MM.1S (cell line): ENCODE measurements at regions not wholly inside any gene's neighbourhood (a gene's known extent, or its start where the extent isn't known, plus 50 kb on each side); places are given as distances from the start of the nearest gene placed in this dataset.

Source experiments
- DNase-seq: peaks from one replicate; pipeline ENCODE4 v3.0.0-alpha.2; 2015
- H2AFZ ChIP-seq: fragments of 300-600 bp; sonication (generic); 2 replicates; pipeline ENCODE4 v1.6.0; 2016; ENCODE audit warnings: antibody characterized with exemption, low read length
- H3F3A ChIP-seq: fragments of 300-600 bp; sonication (generic); 2 replicates; pipeline ENCODE4 v1.6.1; 2016; ENCODE audit warnings: mild to moderate bottlenecking, antibody characterized with exemption, low read length, moderate library complexity, mixed read lengths; ENCODE audit not compliant: insufficient read depth
- H3K27ac ChIP-seq: fragments of 300-600 bp; sonication (generic); 2 replicates; pipeline ENCODE4 v1.5.1; 2016; ENCODE audit warnings: mild to moderate bottlenecking, low read length
- H3K27me3 ChIP-seq: fragments of 300-600 bp; sonication (generic); replicated peaks from 2 replicates; pipeline ENCODE4 v1.6.0; 2016; ENCODE audit warnings: low read length; ENCODE audit not compliant: insufficient read depth
- H3K36me3 ChIP-seq: fragments of 300-600 bp; sonication (generic); replicated peaks from 2 replicates; pipeline ENCODE4 v1.6.1; 2016; ENCODE audit warnings: mild to moderate bottlenecking, low read length, mixed read lengths; ENCODE audit not compliant: insufficient read depth
- H3K4me1 ChIP-seq: fragments of 300-600 bp; sonication (generic); 2 replicates; pipeline ENCODE4 v1.6.1; 2016; ENCODE audit warnings: low read length, mixed read lengths
- H3K4me2 ChIP-seq: fragments of 300-600 bp; sonication (generic); 2 replicates; pipeline ENCODE4 v1.6.0; 2016; ENCODE audit warnings: low read depth, low read length
- H3K4me3 ChIP-seq: fragments of 300-600 bp; sonication (generic); 2 replicates; pipeline ENCODE4 v1.5.1; 2016; ENCODE audit warnings: low read length, mixed read lengths
- H3K79me2 ChIP-seq: fragments of 300-600 bp; sonication (generic); 2 replicates; pipeline ENCODE4 v1.6.1; 2016; ENCODE audit warnings: mixed run types, low read length, mixed read lengths
- H3K9ac ChIP-seq: fragments of 300-600 bp; sonication (generic); 2 replicates; pipeline ENCODE4 v1.6.1; 2016; ENCODE audit warnings: low read length, mixed read lengths
- H3K9me2 ChIP-seq: fragments of 300-600 bp; sonication (generic); replicated peaks from 2 replicates; pipeline ENCODE4 v1.6.1; 2016; ENCODE audit warnings: mild to moderate bottlenecking, low read length, mixed read lengths; ENCODE audit not compliant: insufficient read depth
- H3K9me3 ChIP-seq: fragments of 300-600 bp; sonication (generic); replicated peaks from 2 replicates; pipeline ENCODE4 v1.6.1; 2016; ENCODE audit warnings: mild to moderate bottlenecking, low read length, mixed read lengths; ENCODE audit not compliant: insufficient read depth
- H4K20me1 ChIP-seq: fragments of 300-600 bp; sonication (generic); 2 replicates; pipeline ENCODE4 v1.6.1; 2016; ENCODE audit warnings: mild to moderate bottlenecking, low read length, moderate library complexity, mixed read lengths; ENCODE audit not compliant: insufficient read depth
- EZH2 ChIP-seq: fragments of 300-600 bp; sonication (generic); optimal IDR thresholded peaks from 2 replicates; pipeline ENCODE3; 2017; ENCODE audit warnings: low read depth, mild to moderate bottlenecking, antibody characterized with exemption, low read length, mixed read lengths
- EZH2phosphoT487 ChIP-seq: fragments of 300-600 bp; sonication (generic); IDR thresholded peaks from 2 replicates; pipeline ENCODE4 v1.6.1; 2018; ENCODE audit warnings: antibody characterized with exemption, low read length
- TF ChIP-seq, protein P1 (sequence below): fragments of 300-600 bp; sonication (generic); IDR thresholded peaks from 2 replicates; pipeline ENCODE4 v1.5.1; 2016; ENCODE audit warnings: antibody characterized with exemption, low read length, mixed read lengths

DNA sequence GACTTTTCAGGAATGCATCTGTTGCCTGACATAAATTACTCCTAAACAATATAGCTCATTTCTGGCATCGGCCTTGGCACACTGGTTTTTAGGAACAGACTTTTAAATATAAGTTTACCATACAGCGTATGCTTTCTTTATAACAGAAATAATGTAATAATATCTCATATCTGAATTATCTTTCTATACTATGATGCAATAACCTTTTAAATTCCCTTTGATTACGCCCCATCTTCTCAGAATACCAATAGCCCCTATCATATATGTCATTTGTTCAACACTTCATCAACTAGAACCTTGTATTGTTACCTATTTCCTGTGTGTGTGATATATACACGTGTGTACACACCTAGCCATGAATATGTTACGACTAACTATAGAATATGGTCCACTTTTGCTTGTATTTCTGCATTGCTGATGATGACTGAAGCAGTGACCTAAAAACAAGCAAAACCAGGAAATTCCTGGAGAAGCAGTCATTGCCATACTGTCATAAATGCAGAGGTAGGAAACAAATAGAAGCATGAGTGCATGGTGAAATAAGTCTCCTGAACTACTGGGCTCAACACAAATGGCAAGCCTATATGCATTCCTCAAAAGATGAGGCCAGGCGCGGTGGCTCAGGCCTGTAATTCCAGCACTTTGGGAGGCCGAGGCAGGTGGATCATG, 618.4 kb upstream of the NRP1 start:
- H3K27me3 ChIP-seq = no peaks in the 10 kb centered on the region
- H3K4me1 ChIP-seq = no peaks in the 10 kb centered on the region
- H3K4me2 ChIP-seq = no peak overlapping the region
- no peak overlapping the region for H3K27ac ChIP-seq
- no peak overlapping the region for H3K4me3 ChIP-seq
- H3F3A ChIP-seq = no peaks in the 10 kb centered on the region
- no peaks in the 10 kb centered on the region for H3K36me3 ChIP-seq
- no peaks in the 10 kb centered on the region for H4K20me1 ChIP-seq
- H2AFZ ChIP-seq = no peak overlapping the region
- no peak for TF ChIP-seq EZH2phosphoT487
- TF ChIP-seq EZH2 = no peak
- TF ChIP-seq, protein P1, sequence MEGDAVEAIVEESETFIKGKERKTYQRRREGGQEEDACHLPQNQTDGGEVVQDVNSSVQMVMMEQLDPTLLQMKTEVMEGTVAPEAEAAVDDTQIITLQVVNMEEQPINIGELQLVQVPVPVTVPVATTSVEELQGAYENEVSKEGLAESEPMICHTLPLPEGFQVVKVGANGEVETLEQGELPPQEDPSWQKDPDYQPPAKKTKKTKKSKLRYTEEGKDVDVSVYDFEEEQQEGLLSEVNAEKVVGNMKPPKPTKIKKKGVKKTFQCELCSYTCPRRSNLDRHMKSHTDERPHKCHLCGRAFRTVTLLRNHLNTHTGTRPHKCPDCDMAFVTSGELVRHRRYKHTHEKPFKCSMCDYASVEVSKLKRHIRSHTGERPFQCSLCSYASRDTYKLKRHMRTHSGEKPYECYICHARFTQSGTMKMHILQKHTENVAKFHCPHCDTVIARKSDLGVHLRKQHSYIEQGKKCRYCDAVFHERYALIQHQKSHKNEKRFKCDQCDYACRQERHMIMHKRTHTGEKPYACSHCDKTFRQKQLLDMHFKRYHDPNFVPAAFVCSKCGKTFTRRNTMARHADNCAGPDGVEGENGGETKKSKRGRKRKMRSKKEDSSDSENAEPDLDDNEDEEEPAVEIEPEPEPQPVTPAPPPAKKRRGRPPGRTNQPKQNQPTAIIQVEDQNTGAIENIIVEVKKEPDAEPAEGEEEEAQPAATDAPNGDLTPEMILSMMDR = no peak
- no peak for DNase-seq
- H3K79me2 ChIP-seq = no peaks in the 10 kb centered on the region
- H3K9ac ChIP-seq = no peak overlapping the region
- H3K9me2 ChIP-seq = no peaks in the 10 kb centered on the region
- no peaks in the 10 kb centered on the region for H3K9me3 ChIP-seq

DNA sequence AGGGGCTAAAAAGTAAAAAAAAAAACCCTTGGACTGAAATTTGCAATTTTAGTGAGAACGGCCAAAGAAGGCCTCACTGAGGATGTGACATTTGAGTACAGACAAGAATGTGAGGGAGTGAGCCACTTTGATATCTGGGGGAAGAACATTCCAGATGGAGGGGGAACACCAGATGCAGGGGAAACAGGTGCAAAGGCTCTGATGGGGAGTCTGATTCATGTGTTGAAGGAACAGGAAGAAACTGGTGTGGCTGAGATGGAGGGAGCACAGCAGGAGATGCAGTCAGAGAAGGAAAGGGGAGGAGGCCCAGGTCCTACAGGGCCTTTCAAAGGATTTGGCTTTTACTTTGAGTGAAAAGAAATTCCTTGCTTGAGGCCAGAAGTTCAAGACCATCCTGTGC, 615.7 kb upstream of the NRP1 start:
- no peak overlapping the region for H3K9ac ChIP-seq
- TF ChIP-seq, protein P1 = no peak
- TF ChIP-seq EZH2 (no peak), EZH2phosphoT487 (no peak)
- DNase-seq = no peak

DNA sequence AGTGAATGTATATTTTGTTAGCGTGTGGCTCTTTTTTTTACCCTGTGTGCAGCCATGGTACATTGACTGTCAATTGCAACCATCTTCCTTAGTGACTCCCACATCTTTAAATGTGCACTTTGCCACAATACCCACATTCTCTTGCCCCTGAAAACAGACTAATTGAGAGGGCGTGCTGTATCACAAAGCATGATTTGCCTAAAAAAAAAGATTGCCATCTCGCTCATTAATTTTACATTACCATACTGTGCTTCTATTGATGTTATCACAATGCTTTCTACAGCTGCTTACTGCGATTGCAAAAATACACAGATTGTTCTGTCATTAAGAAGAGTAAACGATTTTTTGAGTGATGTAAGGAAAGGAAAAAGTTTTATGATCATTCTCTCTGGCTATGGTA, 613.1 kb upstream of the NRP1 start:
- H3K4me3 ChIP-seq = no peak overlapping the region

More for the DNA sequence above, 615.7 kb upstream of the NRP1 start:
- Histone ChIP-seq H3K9me2 (no peaks in the 10 kb centered on the region), H3K4me2 (no peak overlapping the region), H3K4me3 (no peak overlapping the region), H3F3A (no peaks in the 10 kb centered on the region), H3K36me3 (no peaks in the 10 kb centered on the region), H3K27me3 (no peaks in the 10 kb centered on the region), H3K4me1 (no peaks in the 10 kb centered on the region), H3K9me3 (no peaks in the 10 kb centered on the region), H3K27ac (no peak overlapping the region), H3K79me2 (no peaks in the 10 kb centered on the region), H2AFZ (no peak overlapping the region), H4K20me1 (no peaks in the 10 kb centered on the region)

More for the DNA sequence above, 613.1 kb upstream of the NRP1 start:
- no peak overlapping the region for H3K9ac ChIP-seq
- no peak overlapping the region for H3K4me2 ChIP-seq
- no peaks in the 10 kb centered on the region for H3K4me1 ChIP-seq
- no peaks in the 10 kb centered on the region for H3F3A ChIP-seq
- no peaks in the 10 kb centered on the region for H3K9me2 ChIP-seq
- no peaks in the 10 kb centered on the region for H3K27me3 ChIP-seq
- no peaks in the 10 kb centered on the region for H3K79me2 ChIP-seq
- no peaks in the 10 kb centered on the region for H4K20me1 ChIP-seq
- H3K36me3 ChIP-seq = no peaks in the 10 kb centered on the region
- DNase-seq = no peak
- no peak overlapping the region for H3K27ac ChIP-seq
- H2AFZ ChIP-seq = no peak overlapping the region
- no peaks in the 10 kb centered on the region for H3K9me3 ChIP-seq
- TF ChIP-seq EZH2 (no peak), EZH2phosphoT487 (no peak)
- TF ChIP-seq, protein P1 = no peak
